GM23248 (cell line): ENCODE measurements at regions not wholly inside any gene's neighbourhood (a gene's known extent, or its start where the extent isn't known, plus 50 kb on each side); places are given as distances from the start of the nearest gene placed in this dataset.

ENCODE experiments used
- DNase-seq: peaks from one replicate; pipeline ENCODE4 v3.0.0-alpha.2; 2015
- H2AFZ ChIP-seq: fragments of 200-600 bp; sonication (generic); 2 replicates; pipeline ENCODE4 v1.6.1; 2016; ENCODE audit warnings: antibody characterized with exemption
- H3F3A ChIP-seq: fragments of 200-600 bp; sonication (generic); 2 replicates; pipeline ENCODE4 v1.6.1; 2016; ENCODE audit warnings: mild to moderate bottlenecking, antibody characterized with exemption, mixed run types; ENCODE audit not compliant: insufficient read depth
- H3K27ac ChIP-seq: fragments of 200-600 bp; sonication (generic); 2 replicates; pipeline ENCODE4 v1.5.1; 2016; ENCODE audit warnings: mild to moderate bottlenecking
- H3K27me3 ChIP-seq: fragments of 200-600 bp; sonication (generic); replicated peaks from 2 replicates; pipeline ENCODE4 v1.6.1; 2016; ENCODE audit warnings: mild to moderate bottlenecking; ENCODE audit not compliant: insufficient read depth
- H3K36me3 ChIP-seq: fragments of 200-600 bp; sonication (generic); 2 replicates; pipeline ENCODE4 v1.6.1; 2016; ENCODE audit warnings: low read depth, mild to moderate bottlenecking
- H3K4me1 ChIP-seq: fragments of 200-600 bp; sonication (generic); 2 replicates; pipeline ENCODE4 v1.6.1; 2016; ENCODE audit warnings: mild to moderate bottlenecking; ENCODE audit not compliant: insufficient read depth
- H3K4me2 ChIP-seq: fragments of 200-600 bp; sonication (generic); one replicate; pipeline ENCODE4 v1.6.1; 2016; ENCODE audit warnings: mild to moderate bottlenecking; ENCODE audit not compliant: unreplicated experiment
- H3K4me3 ChIP-seq: fragments of 200-600 bp; sonication (generic); 2 replicates; pipeline ENCODE4 v1.5.1; 2016; ENCODE audit warnings: mild to moderate bottlenecking
- H3K79me2 ChIP-seq: fragments of 200-600 bp; sonication (generic); 2 replicates; pipeline ENCODE4 v1.6.1; 2016; ENCODE audit warnings: mild to moderate bottlenecking; ENCODE audit not compliant: insufficient read depth
- H3K9ac ChIP-seq: fragments of 200-600 bp; sonication (generic); 2 replicates; pipeline ENCODE4 v1.6.1; 2016; ENCODE audit warnings: mild to moderate bottlenecking
- H3K9me2 ChIP-seq: fragments of 200-600 bp; sonication (generic); 2 replicates; pipeline ENCODE4 v1.6.1; 2016; ENCODE audit warnings: mixed run types, mild to moderate bottlenecking, moderate library complexity; ENCODE audit not compliant: insufficient read depth
- H3K9me3 ChIP-seq: fragments of 200-600 bp; sonication (generic); one replicate; pipeline ENCODE4 v1.6.1; 2017; ENCODE audit warnings: low read depth
- H4K20me1 ChIP-seq: fragments of 200-600 bp; sonication (generic); 2 replicates; pipeline ENCODE4 v1.6.0; 2016; ENCODE audit not compliant: insufficient read depth
- EZH2 ChIP-seq: fragments of 200-600 bp; sonication (generic); IDR thresholded peaks from 2 replicates; pipeline ENCODE4 v1.6.1; 2018; ENCODE audit warnings: antibody characterized with exemption, mild to moderate bottlenecking; ENCODE audit not compliant: insufficient read depth, poor library complexity, severe bottlenecking
- EZH2phosphoT487 ChIP-seq: fragments of 200-600 bp; sonication (generic); IDR thresholded peaks from 2 replicates; pipeline ENCODE4 v1.6.1; 2018; ENCODE audit warnings: antibody characterized with exemption, moderate library complexity, mild to moderate bottlenecking, low read depth; ENCODE audit not compliant: insufficient read depth
- WGBS, 2 experiments: methylation state at CpG; one replicate each; pipeline ENCODE4 v1.1.6; 2015 to 2017; ENCODE audit warnings: low lambda C conversion rate in 2 of 2, low coverage in 1 of 2; ENCODE audit errors: missing lambda C conversion rate in 2 of 2; 5-methylcytosine and 5-hydroxymethylcytosine counted together
- in situ Hi-C: fragments of 300-500 bp; cut with MboI; formaldehyde crosslinking; loops from 2 replicates; pipeline ENCODE4 v1.15.0; 2020

- Histone ChIP-seq H3K9me3 (no peaks in the 10 kb centered on the region), H4K20me1 (no peaks in the 10 kb centered on the region), H3K4me2 (no peak overlapping the region), H3K36me3 (no peaks in the 10 kb centered on the region), H3K4me1 (peaks cover 18% of the 10 kb centered on the region; the same call in 1 of the 2 replicates), H3K4me3 (no peak overlapping the region), H2AFZ (no peak overlapping the region), H3K79me2 (no peaks in the 10 kb centered on the region), H3K9me2 (no peaks in the 10 kb centered on the region), H3K27ac (no peak overlapping the region), H3K27me3 (peaks cover 21% of the 10 kb centered on the region; the same call in 1 of the 2 replicates), H3K9ac (no peak overlapping the region), H3F3A (no peaks in the 10 kb centered on the region)
- in situ Hi-C loops: no loop called here
- DNase-seq: no peak
- 91 to 93% methylated on average over 19 of the region's 19 CpGs for WGBS, 2 experiments
- no peak for TF ChIP-seq EZH2
- no peak for TF ChIP-seq EZH2phosphoT487
Measured at GRCh38 chr2:120439637-120440384, 93.9 kb downstream of the INHBB start.

GRCh38 chr2:120440521-120441350, 94.8 kb downstream of the INHBB start:
- no peaks in the 10 kb centered on the region for H3K36me3 ChIP-seq
- no peaks in the 10 kb centered on the region for H4K20me1 ChIP-seq
- no peak for DNase-seq
- H2AFZ ChIP-seq: no peak overlapping the region
- no peak for TF ChIP-seq EZH2
- TF ChIP-seq EZH2phosphoT487: no peak
- peaks cover 21% of the 10 kb centered on the region; the same call in 1 of the 2 replicates for H3K27me3 ChIP-seq
- no peaks in the 10 kb centered on the region for H3K79me2 ChIP-seq
- no peak overlapping the region for H3K27ac ChIP-seq
- no peak overlapping the region for H3K9ac ChIP-seq
- H3K9me3 ChIP-seq: no peaks in the 10 kb centered on the region
- H3K9me2 ChIP-seq: no peaks in the 10 kb centered on the region
- H3F3A ChIP-seq: no peaks in the 10 kb centered on the region
- 87 to 91% methylated on average over 17 of the region's 17 CpGs for WGBS, 2 experiments
- H3K4me3 ChIP-seq: no peak overlapping the region
- no peak overlapping the region for H3K4me2 ChIP-seq
- in situ Hi-C loops: no loop called here
- H3K4me1 ChIP-seq: peaks cover 18% of the 10 kb centered on the region; the same call in 1 of the 2 replicates

- no peak for TF ChIP-seq EZH2phosphoT487
- no peak for TF ChIP-seq EZH2
- 86% methylated on average over 8 to 9 of the region's 9 CpGs for WGBS, 2 experiments
Measured at GRCh38 chr2:120441351-120441700, 95.4 kb downstream of the INHBB start.

GRCh38 chr2:120441744-120442471, 96.0 kb downstream of the INHBB start:
- H3K9ac ChIP-seq: no peak overlapping the region
- H3K27me3 ChIP-seq: peaks cover 21% of the 10 kb centered on the region; the same call in 1 of the 2 replicates
- WGBS, 2 experiments: 20% methylated on average over 41 of the region's 41 CpGs
- peak; percentile 68 for DNase-seq
- no peaks in the 10 kb centered on the region for H3F3A ChIP-seq
- H3K4me1 ChIP-seq: peaks cover 12% of the 10 kb centered on the region; the same call in 1 of the 2 replicates
- H3K4me3 ChIP-seq: peak overlapping the region; percentile 57
- H3K9me2 ChIP-seq: no peaks in the 10 kb centered on the region
- in situ Hi-C loops: no loop called here
- peak overlapping the region; percentile 74 for H3K4me2 ChIP-seq
- no peaks in the 10 kb centered on the region for H4K20me1 ChIP-seq
- no peak overlapping the region for H3K27ac ChIP-seq
- no peaks in the 10 kb centered on the region for H3K36me3 ChIP-seq
- H3K79me2 ChIP-seq: no peaks in the 10 kb centered on the region
- TF ChIP-seq EZH2phosphoT487: no peak
- peak; percentile 38 for TF ChIP-seq EZH2
- peak overlapping the region; percentile 18; the same call in 1 of the 2 replicates for H2AFZ ChIP-seq
- no peaks in the 10 kb centered on the region for H3K9me3 ChIP-seq

More at GRCh38 chr2:120441351-120441700, 95.4 kb downstream of the INHBB start:
- H3K36me3 ChIP-seq: no peaks in the 10 kb centered on the region
- H3F3A ChIP-seq: no peaks in the 10 kb centered on the region
- in situ Hi-C loops: no loop called here
- DNase-seq: no peak
- no peak overlapping the region for H3K27ac ChIP-seq
- H3K9me2 ChIP-seq: no peaks in the 10 kb centered on the region
- H3K4me2 ChIP-seq: no peak overlapping the region
- no peak overlapping the region for H3K9ac ChIP-seq
- H3K4me3 ChIP-seq: no peak overlapping the region
- H3K79me2 ChIP-seq: no peaks in the 10 kb centered on the region
- H3K27me3 ChIP-seq: peaks cover 21% of the 10 kb centered on the region; the same call in 1 of the 2 replicates
- H2AFZ ChIP-seq: no peak overlapping the region
- H3K9me3 ChIP-seq: no peaks in the 10 kb centered on the region
- peaks cover 18% of the 10 kb centered on the region; the same call in 1 of the 2 replicates for H3K4me1 ChIP-seq
- no peaks in the 10 kb centered on the region for H4K20me1 ChIP-seq
